Caco-2 (cell line): ENCODE measurements at regions not wholly inside any gene's neighbourhood (a gene's known extent, or its start where the extent isn't known, plus 50 kb on each side); places are given as distances from the start of the nearest gene placed in this dataset.

Source experiments
- BruUV-seq: library from RNA; stranded (reverse); fragments of 400-500 nt; replicated peaks from 2 replicates; lab custom pipeline; 2021; lab: Mats Ljungman, UMichigan
- CTCF ChIA-PET: fragments of 300-600 bp; sonication (Branson Sonifier 250); formaldehyde crosslinking; loops from one replicate; lab custom pipeline; 2022; ENCODE audit warnings: antibody characterized with exemption; lab: Charles Lee
- POLR2A ChIA-PET: fragments of 300-600 bp; sonication (Branson Sonifier 250); formaldehyde crosslinking; loops from one replicate; lab custom pipeline; 2022; ENCODE audit warnings: antibody characterized with exemption; lab: Charles Lee
- DNase-seq, 2 experiments: peaks; one replicate each; pipeline versions ENCODE4 v3.0.0 to v3.0.0-alpha.2; 2020 to 2022
- H3K27me3 ChIP-seq: replicated peaks from 2 replicates; pipeline ENCODE4 v1.6.0; 2011; ENCODE audit warnings: low read length; ENCODE audit not compliant: control insufficient read depth, insufficient read depth
- H3K36me3 ChIP-seq: 2 replicates; pipeline ENCODE4 v1.5.1; 2011; ENCODE audit warnings: low read length; ENCODE audit not compliant: control insufficient read depth, insufficient read depth
- H3K4me1 ChIP-seq: fragments of 250-450 bp; sonication (Bioruptor Pico); 2 replicates; pipeline ENCODE4 v1.5.1; 2020; ENCODE audit warnings: mild to moderate bottlenecking
- H3K4me3 ChIP-seq: 2 replicates; pipeline ENCODE4 v1.5.1; 2011; ENCODE audit warnings: low read depth, mild to moderate bottlenecking, control low read depth, low read length
- H3K9me3 ChIP-seq: fragments of 250-450 bp; sonication (Bioruptor Pico); 2 replicates; pipeline ENCODE4 v1.5.1; 2020; ENCODE audit warnings: mild to moderate bottlenecking, moderate library complexity
- H3K27ac Mint-ChIP-seq: one replicate; pipeline ENCODE4 v1.8.0; 2022; ENCODE audit warnings: mixed read lengths; ENCODE audit not compliant: unreplicated experiment
- H3K27me3 Mint-ChIP-seq: one replicate; pipeline ENCODE4 v1.8.0; 2022; ENCODE audit warnings: mixed read lengths; ENCODE audit not compliant: insufficient read depth, unreplicated experiment
- H3K36me3 Mint-ChIP-seq: one replicate; pipeline ENCODE4 v1.8.0; 2022; ENCODE audit warnings: mild to moderate bottlenecking, mixed read lengths; ENCODE audit not compliant: insufficient read depth, unreplicated experiment
- H3K4me1 Mint-ChIP-seq: one replicate; pipeline ENCODE4 v1.8.0; 2022; ENCODE audit warnings: low read depth, mixed read lengths; ENCODE audit not compliant: unreplicated experiment
- H3K4me3 Mint-ChIP-seq: one replicate; pipeline ENCODE4 v1.8.0; 2022; ENCODE audit warnings: mild to moderate bottlenecking, moderate library complexity, mixed read lengths; ENCODE audit not compliant: unreplicated experiment
- H3K9me3 Mint-ChIP-seq: one replicate; pipeline ENCODE4 v1.8.0; 2022; ENCODE audit warnings: mixed read lengths; ENCODE audit not compliant: unreplicated experiment
- CTCF ChIP-seq, 2 experiments: fragments of 200-600 bp in 1 of 2; IDR thresholded peaks; 1 replicate in 1 of 2; 2 replicates in 1 of 2; pipeline versions ENCODE4 v1.5.1 to v1.8.0; 2011 to 2022; ENCODE audit warnings: antibody characterized with exemption in 1 of 2, control low read depth in 1 of 2, inconsistent platforms in 1 of 2, low read depth in 1 of 2, low read length in 1 of 2, mild to moderate bottlenecking in 1 of 2, moderate library complexity in 1 of 2; ENCODE audit not compliant: insufficient read depth in 1 of 2, severe bottlenecking in 1 of 2, unreplicated experiment in 1 of 2
- intact Hi-C: fragments of 100-400 bp; cut with micrococcal nuclease; formaldehyde crosslinking; loops from one replicate; pipeline ENCODE4 v1.10.0; 2022; ENCODE audit not compliant: unreplicated experiment

DNA sequence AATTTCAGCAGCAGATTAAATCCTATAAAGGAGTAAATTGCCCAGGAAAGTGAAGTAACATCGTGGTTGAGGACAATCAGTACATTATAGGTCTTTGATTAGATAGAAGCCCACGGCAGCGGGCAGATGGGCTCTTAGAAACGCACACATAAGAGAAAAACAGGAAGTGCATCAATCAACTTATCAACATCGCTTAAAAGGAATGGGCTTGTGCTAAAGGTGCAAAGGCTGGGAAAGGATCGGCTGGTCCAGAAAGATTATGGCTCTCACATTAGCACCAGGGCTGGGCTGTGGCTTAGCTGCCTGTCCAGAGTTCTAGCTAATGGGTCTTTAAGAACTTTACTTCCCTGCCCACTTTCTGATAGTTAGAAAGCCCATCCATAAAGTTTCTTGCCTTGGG lies 292.0 kb upstream of the TNRC6C start:
- Mint-ChIP-seq H3K27me3 (peaks cover 6% of the 10 kb centered on the region), H3K4me1 (no peaks in the 10 kb centered on the region)
- CTCF ChIA-PET, result no interaction called here

GRCh38 chr17:77666881-77667395 lies 291.6 kb upstream of the TNRC6C start:
- ChIA-PET CTCF (no interaction called here), POLR2A (no interaction called here)
- Mint-ChIP-seq H3K27ac (no peak overlapping the region), H3K36me3 (no peaks in the 10 kb centered on the region), H3K4me3 (no peak overlapping the region), H3K4me1 (no peaks in the 10 kb centered on the region), H3K9me3 (peaks cover 32% of the 10 kb centered on the region), H3K27me3 (peaks cover 6% of the 10 kb centered on the region)
- intact Hi-C loops, result no loop called here
- BruUV-seq, result no TSS peak
- no peaks in the 10 kb centered on the region for H3K4me1 ChIP-seq
- peaks cover 8% of the 10 kb centered on the region; the same call in 1 of the 2 replicates for H3K9me3 ChIP-seq
- DNase-seq, result no peak
- H3K4me3 ChIP-seq, result no peak overlapping the region
- no peaks in the 10 kb centered on the region; the same call in 1 of the 2 replicates for H3K27me3 ChIP-seq
- H3K36me3 ChIP-seq, result no peaks in the 10 kb centered on the region
- no peak for TF ChIP-seq CTCF (IDR thresholded peaks at IDR 0.05; ENCODE audit: insufficient read depth in 1 of 2, low read depth in 1 of 2, low read length in 1 of 2, severe bottlenecking in 1 of 2, unreplicated experiment in 1 of 2)

More for the DNA sequence above, 292.0 kb upstream of the TNRC6C start:
- TF ChIP-seq CTCF (IDR thresholded peaks at IDR 0.05; ENCODE audit: insufficient read depth in 1 of 2, low read depth in 1 of 2, low read length in 1 of 2, severe bottlenecking in 1 of 2, unreplicated experiment in 1 of 2), result no peak
- no peak for DNase-seq
- Histone ChIP-seq H3K9me3 (peaks cover 8% of the 10 kb centered on the region; the same call in 1 of the 2 replicates), H3K36me3 (no peaks in the 10 kb centered on the region), H3K27me3 (no peaks in the 10 kb centered on the region; the same call in 1 of the 2 replicates), H3K4me1 (no peaks in the 10 kb centered on the region), H3K4me3 (no peak overlapping the region)
- H3K4me3 Mint-ChIP-seq, result no peak overlapping the region
- no TSS peak for BruUV-seq
- H3K27ac Mint-ChIP-seq, result no peak overlapping the region
- peaks cover 32% of the 10 kb centered on the region for H3K9me3 Mint-ChIP-seq
- intact Hi-C loops, result no loop called here
- POLR2A ChIA-PET, result no interaction called here
- no peaks in the 10 kb centered on the region for H3K36me3 Mint-ChIP-seq

GRCh38 chr17:77667478-77667877 lies 291.0 kb upstream of the TNRC6C start:
- DNase-seq, result no peak
- no peaks in the 10 kb centered on the region for H3K4me1 ChIP-seq
- H3K4me1 Mint-ChIP-seq, result no peaks in the 10 kb centered on the region
- H3K36me3 Mint-ChIP-seq, result no peaks in the 10 kb centered on the region
- intact Hi-C loops, result no loop called here
- H3K27ac Mint-ChIP-seq, result no peak overlapping the region
- peaks cover 8% of the 10 kb centered on the region; the same call in 1 of the 2 replicates for H3K9me3 ChIP-seq
- CTCF ChIA-PET, result no interaction called here
- no peaks in the 10 kb centered on the region for H3K36me3 ChIP-seq
- H3K9me3 Mint-ChIP-seq, result peaks cover 32% of the 10 kb centered on the region
- H3K4me3 ChIP-seq, result no peak overlapping the region
- no peak for TF ChIP-seq CTCF (IDR thresholded peaks at IDR 0.05; ENCODE audit: insufficient read depth in 1 of 2, low read depth in 1 of 2, low read length in 1 of 2, severe bottlenecking in 1 of 2, unreplicated experiment in 1 of 2)
- BruUV-seq, result no TSS peak
- H3K27me3 ChIP-seq, result no peaks in the 10 kb centered on the region; the same call in 1 of the 2 replicates
- H3K4me3 Mint-ChIP-seq, result no peak overlapping the region
- peaks cover 6% of the 10 kb centered on the region for H3K27me3 Mint-ChIP-seq
- POLR2A ChIA-PET, result no interaction called here
